Suppressor macrophage (primary cell): ENCODE measurements at regions not wholly inside any gene's neighbourhood (a gene's known extent, or its start where the extent isn't known, plus 50 kb on each side); places are given as distances from the start of the nearest gene placed in this dataset.
"Not testable (repeated sequence)": the region's sequence is repeated elsewhere in the genome, so short reads cannot be mapped to it uniquely, and the experiment has no call there.

Experiments
- DNase-seq, 4 experiments: peaks; one replicate each; pipeline ENCODE4 v3.0.0-alpha.2; 2020 to 2022

- DNase-seq = no peak
Observed at GRCh38 chr4:170687751-170688150, 598.0 kb upstream of the AADAT start.

GRCh38 chr4:170685701-170686100 lies 595.9 kb upstream of the AADAT start:
- DNase-seq = not testable (repeated sequence)

GRCh38 chr4:170682558-170683294 lies 593.0 kb upstream of the AADAT start:
- no peak for DNase-seq

GRCh38 chr4:170682087-170682486 lies 592.3 kb upstream of the AADAT start:
- not testable (repeated sequence) for DNase-seq

GRCh38 chr4:170675568-170676262 lies 586.0 kb upstream of the AADAT start:
- DNase-seq = no peak

- DNase-seq = no peak
Observed at GRCh38 chr4:170674176-170674575, 584.4 kb upstream of the AADAT start.

GRCh38 chr4:170672381-170672965 lies 582.7 kb upstream of the AADAT start:
- DNase-seq = no peak

- no peak for DNase-seq
Observed at GRCh38 chr4:170671171-170671570, 581.4 kb upstream of the AADAT start.

- no peak for DNase-seq
Observed at GRCh38 chr4:170667814-170668213, 578.1 kb upstream of the AADAT start.

- DNase-seq = no peak
Observed at GRCh38 chr4:170666909-170667308, 577.2 kb upstream of the AADAT start.

- no peak for DNase-seq
Observed at GRCh38 chr4:170662250-170662649, 572.5 kb upstream of the AADAT start.

GRCh38 chr4:170657761-170658160 lies 568.0 kb upstream of the AADAT start:
- no peak for DNase-seq

- DNase-seq = no peak
Observed at GRCh38 chr4:170656506-170656905, 566.8 kb upstream of the AADAT start.

GRCh38 chr4:170652571-170652970 lies 562.8 kb upstream of the AADAT start:
- no peak for DNase-seq

GRCh38 chr4:170651786-170652185 lies 562.0 kb upstream of the AADAT start:
- DNase-seq = no peak

- no peak for DNase-seq
Observed at GRCh38 chr4:170627418-170627817, 537.7 kb upstream of the AADAT start.

GRCh38 chr4:170623899-170624298 lies 534.1 kb upstream of the AADAT start:
- no peak for DNase-seq

- no peak for DNase-seq
Observed at GRCh38 chr4:170610434-170610833, 520.7 kb upstream of the AADAT start.

GRCh38 chr4:170599894-170600293 lies 510.1 kb upstream of the AADAT start:
- DNase-seq = no peak

- DNase-seq = no peak
Observed at GRCh38 chr4:170591076-170591475, 501.3 kb upstream of the AADAT start.

- no peak for DNase-seq
Observed at GRCh38 chr4:170589597-170590191, 499.9 kb upstream of the AADAT start.

- DNase-seq = no peak
Observed at GRCh38 chr4:170581969-170582368, 492.2 kb upstream of the AADAT start.

- no peak for DNase-seq
Observed at GRCh38 chr4:170581322-170581721, 491.6 kb upstream of the AADAT start.

- DNase-seq = no peak
Observed at GRCh38 chr4:170580651-170581050, 490.9 kb upstream of the AADAT start.
